ENCODE measurements at regions not wholly inside any gene's neighbourhood (a gene's known extent, or its start where the extent isn't known, plus 50 kb on each side); places are given as distances from the start of the nearest gene placed in this dataset.

GRCh38 chr5:57953792-57954191, 471.2 kb upstream of the ACTBL2 start:
- ChIA-PET CTCF (interaction anchor here (0.7 kb wide), 1 partner anchor 934 kb away, joined by 3 read pairs; no protein-coding TSS in a partner anchor), POLR2A (no interaction called here)
- no peak for TF ChIP-seq TARDBP (IDR thresholded peaks at IDR 0.05)
- no peak for DNase-seq (ENCODE audit: extremely low spot score)

- ChIA-PET POLR2A (no interaction called here), CTCF (no interaction called here)
- TF ChIP-seq L3MBTL2 (conservative IDR thresholded peaks at IDR 0.05): no peak
- TF ChIP-seq ELF4 (IDR thresholded peaks at IDR 0.05): no peak
- TF ChIP-seq HDGF (IDR thresholded peaks at IDR 0.05; ENCODE audit: borderline replicate concordance): no peak
- TF ChIP-seq LEF1 (IDR thresholded peaks at IDR 0.05; ENCODE audit: borderline replicate concordance): no peak
- no peak for TF ChIP-seq CTBP1 (IDR thresholded peaks at IDR 0.05; ENCODE audit: borderline replicate concordance)
- TF ChIP-seq BHLHE40 (IDR thresholded peaks at IDR 0.05; ENCODE audit: borderline replicate concordance): no peak
- no peak for TF ChIP-seq NFRKB (IDR thresholded peaks at IDR 0.05)
- no peak for TF ChIP-seq FOXA1 (IDR thresholded peaks at IDR 0.05)
- TF ChIP-seq SUZ12 (IDR thresholded peaks at IDR 0.05): no peak
- no peak for TF ChIP-seq ZNF384 (IDR thresholded peaks at IDR 0.05)
- TF ChIP-seq FOXK2 (IDR thresholded peaks at IDR 0.05): no peak
- TF ChIP-seq PKNOX1 (IDR thresholded peaks at IDR 0.05): no peak
- no peak for TF ChIP-seq TARDBP (IDR thresholded peaks at IDR 0.05)
These were observed 468.1 kb upstream of the ACTBL2 start for GRCh38 chr5:57950616-57951228.

GRCh38 chr5:57948091-57948490, 465.5 kb upstream of the ACTBL2 start:
- TF ChIP-seq TARDBP (IDR thresholded peaks at IDR 0.05): no peak
- TF ChIP-seq BHLHE40 (IDR thresholded peaks at IDR 0.05; ENCODE audit: borderline replicate concordance): no peak
- no peak for TF ChIP-seq PKNOX1 (IDR thresholded peaks at IDR 0.05)
- no peak for TF ChIP-seq LEF1 (IDR thresholded peaks at IDR 0.05; ENCODE audit: borderline replicate concordance)
- TF ChIP-seq NFRKB (IDR thresholded peaks at IDR 0.05): no peak
- TF ChIP-seq SP1 (IDR thresholded peaks at IDR 0.05): no peak
- TF ChIP-seq CTBP1 (IDR thresholded peaks at IDR 0.05; ENCODE audit: borderline replicate concordance): no peak
- no peak for TF ChIP-seq ARNT (IDR thresholded peaks at IDR 0.05)
- no peak for TF ChIP-seq FOXM1 (IDR thresholded peaks at IDR 0.05; ENCODE audit: borderline replicate concordance)
- TF ChIP-seq FOXA1 (IDR thresholded peaks at IDR 0.05): no peak
- ChIA-PET POLR2A (no interaction called here), CTCF (no interaction called here)
- no peak for DNase-seq (ENCODE audit: extremely low spot score)

More at GRCh38 chr5:57950616-57951228, 468.1 kb upstream of the ACTBL2 start:
- no peak for DNase-seq (ENCODE audit: extremely low spot score)

GRCh38 chr5:57947181-57947580, 464.6 kb upstream of the ACTBL2 start:
- DNase-seq (ENCODE audit: extremely low spot score): no peak
- CTCF ChIA-PET: no interaction called here
- TF ChIP-seq FOXA1 (IDR thresholded peaks at IDR 0.05) (no peak), SP1 (IDR thresholded peaks at IDR 0.05) (no peak), HDGF (IDR thresholded peaks at IDR 0.05; ENCODE audit: borderline replicate concordance) (no peak), PKNOX1 (IDR thresholded peaks at IDR 0.05) (no peak), ZNF384 (IDR thresholded peaks at IDR 0.05) (no peak), FOXM1 (IDR thresholded peaks at IDR 0.05; ENCODE audit: borderline replicate concordance) (no peak), SUZ12 (IDR thresholded peaks at IDR 0.05) (no peak), LEF1 (IDR thresholded peaks at IDR 0.05; ENCODE audit: borderline replicate concordance) (no peak), NFRKB (IDR thresholded peaks at IDR 0.05) (no peak), BHLHE40 (IDR thresholded peaks at IDR 0.05; ENCODE audit: borderline replicate concordance) (no peak), ELF4 (IDR thresholded peaks at IDR 0.05) (no peak), FOXK2 (IDR thresholded peaks at IDR 0.05) (no peak), CTBP1 (IDR thresholded peaks at IDR 0.05; ENCODE audit: borderline replicate concordance) (no peak), L3MBTL2 (conservative IDR thresholded peaks at IDR 0.05) (no peak), TARDBP (IDR thresholded peaks at IDR 0.05) (no peak), ARNT (IDR thresholded peaks at IDR 0.05) (no peak)
- POLR2A ChIA-PET: no interaction called here

- CTCF ChIA-PET: no interaction called here
- POLR2A ChIA-PET: no interaction called here
These were observed 458.3 kb upstream of the ACTBL2 start for GRCh38 chr5:57940879-57941278.

GRCh38 chr5:57940236-57940635, 457.6 kb upstream of the ACTBL2 start:
- ChIA-PET POLR2A (no interaction called here), CTCF (no interaction called here)
- no peak for DNase-seq (ENCODE audit: extremely low spot score)
- no peak for TF ChIP-seq PKNOX1 (IDR thresholded peaks at IDR 0.05)
- no peak for TF ChIP-seq NFRKB (IDR thresholded peaks at IDR 0.05)
- TF ChIP-seq ARNT (IDR thresholded peaks at IDR 0.05): no peak
- TF ChIP-seq TARDBP (IDR thresholded peaks at IDR 0.05): no peak
- TF ChIP-seq HDGF (IDR thresholded peaks at IDR 0.05; ENCODE audit: borderline replicate concordance): no peak
- TF ChIP-seq LEF1 (IDR thresholded peaks at IDR 0.05; ENCODE audit: borderline replicate concordance): no peak
- no peak for TF ChIP-seq L3MBTL2 (conservative IDR thresholded peaks at IDR 0.05)
- no peak for TF ChIP-seq CTBP1 (IDR thresholded peaks at IDR 0.05; ENCODE audit: borderline replicate concordance)
- no peak for TF ChIP-seq SUZ12 (IDR thresholded peaks at IDR 0.05)
- TF ChIP-seq FOXK2 (IDR thresholded peaks at IDR 0.05): no peak
- no peak for TF ChIP-seq FOXM1 (IDR thresholded peaks at IDR 0.05; ENCODE audit: borderline replicate concordance)
- TF ChIP-seq ZNF384 (IDR thresholded peaks at IDR 0.05): no peak

More at GRCh38 chr5:57940879-57941278, 458.3 kb upstream of the ACTBL2 start:
- no peak for DNase-seq (ENCODE audit: extremely low spot score)
- TF ChIP-seq ARNT (IDR thresholded peaks at IDR 0.05) (no peak), HDGF (IDR thresholded peaks at IDR 0.05; ENCODE audit: borderline replicate concordance) (no peak)
